Left ventricle myocardium inferior (tissue), 1 donor: ENCODE measurements at regions not wholly inside any gene's neighbourhood (a gene's known extent, or its start where the extent isn't known, plus 50 kb on each side); places are given as distances from the start of the nearest gene placed in this dataset.

Source experiments
- DNase-seq: peaks from one replicate; pipeline ENCODE4 v3.0.0-alpha.2; 2020
- H3K27ac ChIP-seq: fragments of 200-600 bp; replicated peaks from 2 replicates; pipeline ENCODE4 v1.8.0; 2021
- H3K27me3 ChIP-seq: fragments of 200-600 bp; 2 replicates; pipeline ENCODE4 v1.8.0; 2021; ENCODE audit warnings: low read depth
- H3K36me3 ChIP-seq: fragments of 200-600 bp; 2 replicates; pipeline ENCODE4 v1.8.0; 2021
- H3K4me1 ChIP-seq: fragments of 200-600 bp; 2 replicates; pipeline ENCODE4 v1.8.0; 2021
- H3K4me3 ChIP-seq: fragments of 200-600 bp; 2 replicates; pipeline ENCODE4 v1.8.0; 2021; ENCODE audit warnings: mild to moderate bottlenecking, moderate library complexity
- H3K9me3 ChIP-seq: fragments of 200-600 bp; replicated peaks from 2 replicates; pipeline ENCODE4 v1.8.0; 2021
- CTCF ChIP-seq: fragments of 200-600 bp; IDR thresholded peaks from 2 replicates; pipeline ENCODE4 v1.8.0; 2021; ENCODE audit warnings: antibody characterized with exemption, mild to moderate bottlenecking, borderline replicate concordance
- intact Hi-C: fragments of 100-400 bp; cut with micrococcal nuclease; formaldehyde crosslinking; loops from one replicate; pipeline ENCODE4 v1.11.0; 2022
- donor health status: DM: no; HTN: yes; CAD: no; lungs with severe emphysema.

GRCh38 chrX:69020316-69020715 is 144.9 kb downstream of the PJA1 start:
- Histone ChIP-seq H3K9me3 (no peaks in the 10 kb centered on the region), H3K4me1 (peaks cover 57% of the 10 kb centered on the region), H3K27me3 (no peaks in the 10 kb centered on the region), H3K36me3 (no peaks in the 10 kb centered on the region), H3K4me3 (no peak overlapping the region), H3K27ac (no peak overlapping the region)
- DNase-seq = no peak
- intact Hi-C loops = no loop called here
- TF ChIP-seq CTCF = no peak

- no peaks in the 10 kb centered on the region for H3K27me3 ChIP-seq
- TF ChIP-seq CTCF = no peak
- no peak overlapping the region for H3K4me3 ChIP-seq
- H3K9me3 ChIP-seq = no peaks in the 10 kb centered on the region
- H3K27ac ChIP-seq = peak overlapping the region; percentile 44
- peaks cover 50% of the 10 kb centered on the region for H3K4me1 ChIP-seq
- DNase-seq = no peak
- intact Hi-C loops = no loop called here
- no peaks in the 10 kb centered on the region for H3K36me3 ChIP-seq
Observed at GRCh38 chrX:69019073-69019890, 146.0 kb downstream of the PJA1 start.

- DNase-seq = no peak
- no peak for TF ChIP-seq CTCF
- Histone ChIP-seq H3K36me3 (no peaks in the 10 kb centered on the region), H3K27ac (peak overlapping the region; percentile 44), H3K4me1 (peaks cover 43% of the 10 kb centered on the region), H3K9me3 (no peaks in the 10 kb centered on the region), H3K4me3 (no peak overlapping the region), H3K27me3 (no peaks in the 10 kb centered on the region)
- intact Hi-C loops = no loop called here
Observed at GRCh38 chrX:69018416-69019072, 146.7 kb downstream of the PJA1 start.

GRCh38 chrX:69016293-69016941 is 148.8 kb downstream of the PJA1 start:
- intact Hi-C loops = no loop called here
- H3K27ac ChIP-seq = peak overlapping the region; percentile 62
- TF ChIP-seq CTCF = no peak
- H3K27me3 ChIP-seq = no peaks in the 10 kb centered on the region
- H3K36me3 ChIP-seq = no peaks in the 10 kb centered on the region
- no peak for DNase-seq
- H3K4me3 ChIP-seq = no peak overlapping the region
- no peaks in the 10 kb centered on the region for H3K9me3 ChIP-seq
- peaks cover 42% of the 10 kb centered on the region for H3K4me1 ChIP-seq

GRCh38 chrX:69015564-69016292 is 149.5 kb downstream of the PJA1 start:
- Histone ChIP-seq H3K36me3 (no peaks in the 10 kb centered on the region), H3K4me3 (no peak overlapping the region), H3K27ac (peak overlapping the region; percentile 62), H3K4me1 (peaks cover 42% of the 10 kb centered on the region), H3K9me3 (no peaks in the 10 kb centered on the region), H3K27me3 (no peaks in the 10 kb centered on the region)
- no peak for TF ChIP-seq CTCF
- no peak for DNase-seq
- intact Hi-C loops = no loop called here
